OCI-LY1 (cell line): ENCODE measurements at regions not wholly inside any gene's neighbourhood (a gene's known extent, or its start where the extent isn't known, plus 50 kb on each side); places are given as distances from the start of the nearest gene placed in this dataset.

Experiments used
- H2AFZ ChIP-seq: fragments of 200-600 bp; sonication (generic), shearing (Covaris generic); 2 replicates; pipeline ENCODE4 v1.6.0; 2014; ENCODE audit warnings: antibody characterized with exemption, mild to moderate bottlenecking, low read length
- H3F3A ChIP-seq: fragments of 200-600 bp; sonication (generic), shearing (Covaris generic); 2 replicates; pipeline ENCODE4 v1.6.0; 2014; ENCODE audit warnings: mild to moderate bottlenecking, antibody characterized with exemption, low read length, moderate library complexity; ENCODE audit not compliant: insufficient read depth
- H3K27ac ChIP-seq: fragments of 200-600 bp; sonication (generic); 2 replicates; pipeline ENCODE4 v1.5.1; 2014; ENCODE audit warnings: low read length, mixed run types, mild to moderate bottlenecking, low read depth; ENCODE audit not compliant: poor library complexity, severe bottlenecking
- H3K27me3 ChIP-seq: fragments of 200-600 bp; sonication (generic); 2 replicates; pipeline ENCODE4 v1.6.0; 2014; ENCODE audit warnings: antibody characterized with exemption, mild to moderate bottlenecking, low read length, moderate library complexity; ENCODE audit not compliant: insufficient read depth
- H3K36me3 ChIP-seq: fragments of 200-600 bp; sonication (generic); 2 replicates; pipeline ENCODE4 v1.6.1; 2014; ENCODE audit warnings: mild to moderate bottlenecking, antibody characterized with exemption, low read length, moderate library complexity, mixed read lengths; ENCODE audit not compliant: insufficient read depth
- H3K4me1 ChIP-seq: fragments of 200-600 bp; sonication (generic); 2 replicates; pipeline ENCODE4 v1.5.1; 2014; ENCODE audit warnings: mild to moderate bottlenecking, low read length, moderate library complexity; ENCODE audit not compliant: insufficient read depth, severe bottlenecking
- H3K4me2 ChIP-seq: fragments of 200-600 bp; sonication (generic), shearing (Covaris generic); 2 replicates; pipeline ENCODE4 v1.6.1; 2014; ENCODE audit warnings: low read length
- H3K4me3 ChIP-seq: fragments of 200-600 bp; sonication (generic); 2 replicates; pipeline ENCODE4 v1.5.1; 2014; ENCODE audit warnings: low read length, low read depth, mild to moderate bottlenecking, mixed read lengths; ENCODE audit not compliant: poor library complexity, severe bottlenecking
- H3K79me2 ChIP-seq: fragments of 200-600 bp; shearing (Covaris generic); 2 replicates; pipeline ENCODE4 v1.6.1; 2016; ENCODE audit warnings: mixed run types, low read length, mixed read lengths; ENCODE audit not compliant: insufficient read depth
- H3K9ac ChIP-seq: fragments of 200-600 bp; sonication (generic), shearing (Covaris generic); 2 replicates; pipeline ENCODE4 v1.6.1; 2014; ENCODE audit warnings: mild to moderate bottlenecking, low read length, mixed read lengths
- H3K9me2 ChIP-seq: fragments of 200-600 bp; sonication (generic), shearing (Covaris generic); 2 replicates; pipeline ENCODE4 v1.6.1; 2014; ENCODE audit warnings: low read depth, mild to moderate bottlenecking, low read length, mixed read lengths
- H3K9me3 ChIP-seq: fragments of 200-600 bp; shearing (Covaris generic); 2 replicates; pipeline ENCODE4 v1.6.1; 2014; ENCODE audit warnings: low read length, mixed read lengths
- H4K20me1 ChIP-seq: fragments of 200-600 bp; sonication (generic), shearing (Covaris generic); 2 replicates; pipeline ENCODE4 v1.6.0; 2016; ENCODE audit warnings: mild to moderate bottlenecking, low read length; ENCODE audit not compliant: insufficient read depth
- CTCF ChIP-seq: fragments of 200-600 bp; sonication (generic), shearing (Covaris generic); IDR thresholded peaks from 2 replicates; pipeline ENCODE4 v1.5.1; 2017; ENCODE audit warnings: mild to moderate bottlenecking, antibody characterized with exemption, low read length, moderate library complexity, mixed read lengths
- EZH2 ChIP-seq: fragments of 200-600 bp; sonication (generic), shearing (Covaris generic); IDR thresholded peaks from 2 replicates; pipeline ENCODE4 v1.8.0; 2017; ENCODE audit warnings: borderline replicate concordance, mixed run types, mild to moderate bottlenecking, antibody characterized with exemption, low read length, moderate library complexity, mixed read lengths

- peaks cover 44% of the 10 kb centered on the region for H3K4me1 ChIP-seq
- peak overlapping the region; percentile 58 for H2AFZ ChIP-seq
- peak overlapping the region; percentile 20 for H3K27ac ChIP-seq
- H4K20me1 ChIP-seq = no peaks in the 10 kb centered on the region
- H3K9ac ChIP-seq = no peak overlapping the region
- no peaks in the 10 kb centered on the region for H3K79me2 ChIP-seq
- H3K27me3 ChIP-seq = no peaks in the 10 kb centered on the region
- no peak overlapping the region for H3K4me2 ChIP-seq
- H3K9me2 ChIP-seq = no peaks in the 10 kb centered on the region
- no peaks in the 10 kb centered on the region for H3K36me3 ChIP-seq
- no peak overlapping the region for H3K4me3 ChIP-seq
- H3F3A ChIP-seq = no peaks in the 10 kb centered on the region
- no peaks in the 10 kb centered on the region for H3K9me3 ChIP-seq
- TF ChIP-seq EZH2 (no peak), CTCF (no peak)
Observed at GRCh38 chr14:38083039-38083438, 124.7 kb upstream of the SSTR1 start.

DNA sequence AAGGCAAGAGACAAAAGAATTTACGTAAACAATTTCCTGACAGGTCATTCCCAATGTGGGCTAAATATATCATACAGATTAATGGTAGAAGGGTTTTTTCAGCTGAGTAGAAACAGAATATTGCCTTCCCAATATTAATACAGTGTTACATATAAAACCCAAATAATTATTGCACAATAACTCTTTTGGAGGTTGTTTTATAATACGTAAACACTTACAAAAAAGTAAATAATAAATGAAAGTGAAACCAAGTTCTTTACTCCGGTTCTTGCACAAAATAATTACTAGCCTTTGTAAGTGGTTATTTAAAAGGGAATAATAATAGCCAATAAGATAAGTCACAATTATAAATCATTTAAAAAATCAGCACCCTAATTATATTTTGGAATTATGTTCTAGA is 118.6 kb upstream of the SSTR1 start:
- peak overlapping the region; percentile 5 for H3K27ac ChIP-seq
- peak overlapping the region; percentile 43; the same call in 1 of the 2 replicates for H2AFZ ChIP-seq
- peak overlapping the region; percentile 38 for H3K9ac ChIP-seq
- H3F3A ChIP-seq = no peaks in the 10 kb centered on the region
- H3K4me3 ChIP-seq = peak overlapping the region; percentile 34
- no peaks in the 10 kb centered on the region for H3K79me2 ChIP-seq
- H4K20me1 ChIP-seq = no peaks in the 10 kb centered on the region
- peak overlapping the region; percentile 60 for H3K4me2 ChIP-seq
- H3K27me3 ChIP-seq = no peaks in the 10 kb centered on the region
- H3K4me1 ChIP-seq = peaks cover 37% of the 10 kb centered on the region
- peaks cover 7% of the 10 kb centered on the region; the same call in 1 of the 2 replicates for H3K9me3 ChIP-seq
- no peak for TF ChIP-seq CTCF
- no peak for TF ChIP-seq EZH2
- H3K9me2 ChIP-seq = no peaks in the 10 kb centered on the region
- H3K36me3 ChIP-seq = no peaks in the 10 kb centered on the region

DNA sequence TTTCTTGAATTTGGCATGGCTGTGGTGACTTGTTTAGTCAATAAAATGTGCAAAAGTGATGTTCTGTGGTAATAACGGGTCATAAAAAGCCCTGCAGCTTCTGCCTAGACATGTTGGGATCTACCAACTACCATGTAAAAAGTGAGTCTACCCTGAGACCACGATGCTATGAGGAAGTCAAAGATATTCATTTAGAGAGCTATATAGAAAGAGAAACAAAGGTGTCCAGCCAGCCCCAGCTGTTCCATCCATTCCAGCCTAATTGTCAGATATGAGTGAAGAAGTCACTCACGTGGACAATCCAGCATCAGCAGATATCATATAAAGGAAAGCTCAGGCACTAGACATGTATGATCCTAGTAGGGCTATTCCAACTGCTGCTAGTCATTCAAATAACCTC is 117.2 kb upstream of the SSTR1 start:
- Histone ChIP-seq H3K27ac (peak overlapping the region; percentile 33), H3K4me1 (peaks cover 37% of the 10 kb centered on the region), H3K9me2 (no peaks in the 10 kb centered on the region), H3F3A (no peaks in the 10 kb centered on the region), H3K27me3 (no peaks in the 10 kb centered on the region), H3K36me3 (no peaks in the 10 kb centered on the region), H3K9ac (no peak overlapping the region), H3K9me3 (peaks cover 7% of the 10 kb centered on the region; the same call in 1 of the 2 replicates), H3K4me3 (no peak overlapping the region), H4K20me1 (no peaks in the 10 kb centered on the region), H3K79me2 (no peaks in the 10 kb centered on the region), H3K4me2 (peak overlapping the region; percentile 8; the same call in 1 of the 2 replicates), H2AFZ (peak overlapping the region; percentile 80)
- TF ChIP-seq CTCF (no peak), EZH2 (no peak)
